ENCODE measurements at regions not wholly inside any gene's neighbourhood (a gene's known extent, or its start where the extent isn't known, plus 50 kb on each side); places are given as distances from the start of the nearest gene placed in this dataset.
"Not testable (repeated sequence)": the region's sequence is repeated elsewhere in the genome, so short reads cannot be mapped to it uniquely, and the experiment has no call there.

DNA sequence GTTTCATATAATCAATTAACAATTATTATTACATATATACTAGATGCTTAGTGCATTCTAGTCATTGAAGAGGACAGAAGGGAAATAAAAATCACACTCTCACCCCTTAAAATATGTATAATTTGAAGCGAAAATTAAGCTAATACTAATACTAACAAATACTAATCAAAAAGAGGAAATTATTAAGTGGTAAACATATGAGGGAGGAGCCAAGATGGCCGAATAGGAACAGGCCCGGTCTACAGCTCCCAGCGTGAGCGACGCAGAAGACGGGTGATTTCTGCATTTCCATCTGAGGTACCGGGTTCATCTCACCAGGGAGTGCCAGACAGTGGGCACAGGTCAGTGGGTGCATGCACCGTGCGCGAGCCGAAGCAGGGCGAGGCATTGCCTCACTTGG lies 344.2 kb downstream of the RAP2B start:
- not testable (repeated sequence) for TF ChIP-seq POLR2A (IDR thresholded peaks at IDR 0.05; ENCODE audit: low read depth)
- TF ChIP-seq, protein P1, sequence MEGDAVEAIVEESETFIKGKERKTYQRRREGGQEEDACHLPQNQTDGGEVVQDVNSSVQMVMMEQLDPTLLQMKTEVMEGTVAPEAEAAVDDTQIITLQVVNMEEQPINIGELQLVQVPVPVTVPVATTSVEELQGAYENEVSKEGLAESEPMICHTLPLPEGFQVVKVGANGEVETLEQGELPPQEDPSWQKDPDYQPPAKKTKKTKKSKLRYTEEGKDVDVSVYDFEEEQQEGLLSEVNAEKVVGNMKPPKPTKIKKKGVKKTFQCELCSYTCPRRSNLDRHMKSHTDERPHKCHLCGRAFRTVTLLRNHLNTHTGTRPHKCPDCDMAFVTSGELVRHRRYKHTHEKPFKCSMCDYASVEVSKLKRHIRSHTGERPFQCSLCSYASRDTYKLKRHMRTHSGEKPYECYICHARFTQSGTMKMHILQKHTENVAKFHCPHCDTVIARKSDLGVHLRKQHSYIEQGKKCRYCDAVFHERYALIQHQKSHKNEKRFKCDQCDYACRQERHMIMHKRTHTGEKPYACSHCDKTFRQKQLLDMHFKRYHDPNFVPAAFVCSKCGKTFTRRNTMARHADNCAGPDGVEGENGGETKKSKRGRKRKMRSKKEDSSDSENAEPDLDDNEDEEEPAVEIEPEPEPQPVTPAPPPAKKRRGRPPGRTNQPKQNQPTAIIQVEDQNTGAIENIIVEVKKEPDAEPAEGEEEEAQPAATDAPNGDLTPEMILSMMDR (IDR thresholded peaks at IDR 0.05): not testable (repeated sequence)

All from esophagus muscularis mucosa (tissue), 3 donors.